GM12874 (cell line): ENCODE measurements at regions not wholly inside any gene's neighbourhood (a gene's known extent, or its start where the extent isn't known, plus 50 kb on each side); places are given as distances from the start of the nearest gene placed in this dataset.

Source experiments
- TF ChIP-seq, protein P1 (sequence below): IDR thresholded peaks from 2 replicates; pipeline ENCODE4 v1.5.1; 2011; ENCODE audit warnings: low read depth, mild to moderate bottlenecking, control low read depth, low read length, moderate library complexity; ENCODE audit not compliant: insufficient read depth

DNA sequence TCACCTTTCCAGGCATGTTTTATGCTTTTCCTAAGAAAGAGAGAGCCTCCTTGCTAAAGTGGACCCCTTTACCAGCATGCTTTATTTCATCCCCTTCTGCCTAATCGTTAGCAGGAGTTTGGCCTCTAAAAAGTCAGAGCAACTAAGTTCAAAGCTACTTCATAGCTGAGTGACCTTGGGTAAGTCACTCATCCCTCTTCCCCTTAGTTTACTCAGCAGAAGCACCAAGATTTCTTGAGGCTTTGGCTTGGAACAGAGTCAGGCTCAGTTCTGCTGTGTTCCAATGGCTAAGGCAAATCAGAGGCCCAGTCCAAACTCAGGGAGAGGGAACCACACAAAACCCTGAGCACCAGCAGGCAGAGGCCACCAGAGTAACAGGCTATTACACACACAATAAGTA, 254.9 kb downstream of the TJP1 start:
- TF ChIP-seq, protein P1, sequence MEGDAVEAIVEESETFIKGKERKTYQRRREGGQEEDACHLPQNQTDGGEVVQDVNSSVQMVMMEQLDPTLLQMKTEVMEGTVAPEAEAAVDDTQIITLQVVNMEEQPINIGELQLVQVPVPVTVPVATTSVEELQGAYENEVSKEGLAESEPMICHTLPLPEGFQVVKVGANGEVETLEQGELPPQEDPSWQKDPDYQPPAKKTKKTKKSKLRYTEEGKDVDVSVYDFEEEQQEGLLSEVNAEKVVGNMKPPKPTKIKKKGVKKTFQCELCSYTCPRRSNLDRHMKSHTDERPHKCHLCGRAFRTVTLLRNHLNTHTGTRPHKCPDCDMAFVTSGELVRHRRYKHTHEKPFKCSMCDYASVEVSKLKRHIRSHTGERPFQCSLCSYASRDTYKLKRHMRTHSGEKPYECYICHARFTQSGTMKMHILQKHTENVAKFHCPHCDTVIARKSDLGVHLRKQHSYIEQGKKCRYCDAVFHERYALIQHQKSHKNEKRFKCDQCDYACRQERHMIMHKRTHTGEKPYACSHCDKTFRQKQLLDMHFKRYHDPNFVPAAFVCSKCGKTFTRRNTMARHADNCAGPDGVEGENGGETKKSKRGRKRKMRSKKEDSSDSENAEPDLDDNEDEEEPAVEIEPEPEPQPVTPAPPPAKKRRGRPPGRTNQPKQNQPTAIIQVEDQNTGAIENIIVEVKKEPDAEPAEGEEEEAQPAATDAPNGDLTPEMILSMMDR = no peak

DNA sequence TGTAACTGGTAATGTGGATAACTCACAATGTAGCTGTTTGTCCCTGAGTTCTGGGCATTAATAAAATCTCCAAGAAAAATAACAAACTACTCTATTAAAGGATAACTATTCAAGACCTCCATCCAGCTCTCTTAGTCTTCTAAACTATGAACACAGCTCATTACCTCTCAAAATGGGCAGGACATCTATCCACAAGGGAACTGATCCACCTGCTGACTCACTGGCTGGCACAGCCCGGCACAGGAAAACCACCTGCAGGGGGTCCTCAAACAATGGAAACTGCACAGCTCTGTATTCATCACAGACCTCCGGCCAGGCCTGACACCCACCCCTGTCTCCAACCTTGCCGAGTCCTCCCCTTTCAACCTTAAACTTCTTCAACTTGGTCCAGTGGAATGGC, 255.4 kb downstream of the TJP1 start:
- TF ChIP-seq, protein P1 = no peak

DNA sequence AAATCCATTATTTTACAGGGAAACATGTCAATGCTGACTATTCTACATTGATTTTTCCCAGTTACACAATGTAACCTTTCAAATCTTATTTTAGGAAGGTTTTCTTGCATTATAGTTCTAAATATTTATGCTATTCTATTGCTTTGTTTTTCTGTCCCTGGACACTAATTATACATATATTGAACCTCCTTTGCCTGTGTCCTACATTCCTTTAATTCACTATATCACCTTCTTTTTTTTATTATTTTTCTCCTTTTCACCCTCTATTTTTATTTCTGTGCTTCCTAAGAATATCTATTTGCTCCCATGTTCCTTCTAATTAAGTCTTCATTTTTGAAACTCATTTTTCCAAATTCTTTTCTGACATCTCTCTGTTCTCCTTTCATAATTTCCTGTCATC, 259.2 kb downstream of the TJP1 start:
- TF ChIP-seq, protein P1 = no peak

DNA sequence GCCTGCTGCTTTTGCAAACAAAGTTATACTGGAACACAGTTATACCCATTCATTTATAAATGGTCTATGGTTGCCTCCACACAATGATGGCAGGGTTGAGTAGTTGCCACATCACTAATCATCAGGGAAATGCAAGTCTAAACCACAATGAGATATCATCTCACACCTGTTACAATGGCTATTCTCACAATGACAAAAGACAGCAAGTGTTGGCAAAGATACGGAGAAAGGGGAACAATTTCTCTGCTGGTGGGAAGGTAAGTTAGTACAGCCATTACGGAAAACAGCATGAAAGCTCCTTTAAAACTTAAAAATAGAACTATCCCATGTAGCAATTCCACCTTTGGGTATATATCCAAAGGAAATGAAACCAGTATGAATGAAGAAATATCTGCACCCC, 261.4 kb downstream of the TJP1 start:
- TF ChIP-seq, protein P1 = no peak

DNA sequence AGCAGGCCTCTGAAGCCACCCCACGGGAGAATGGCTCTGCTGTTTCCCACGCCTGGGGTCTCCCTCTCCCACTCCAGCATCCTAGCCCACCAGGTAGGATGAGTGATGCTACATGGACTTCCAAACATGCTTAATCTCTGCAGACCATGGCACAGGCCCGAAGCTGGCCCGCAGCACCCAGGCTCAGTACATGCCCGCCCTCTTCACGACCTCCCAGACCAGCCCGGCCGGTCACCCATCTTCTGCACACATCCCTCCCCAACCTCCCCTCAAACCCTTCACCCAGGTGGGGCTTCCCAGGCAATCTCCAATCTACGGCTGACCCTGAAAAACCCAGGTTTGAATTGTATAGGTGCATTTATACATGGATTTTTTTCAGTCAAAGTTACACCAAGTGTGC, 264.0 kb downstream of the TJP1 start:
- TF ChIP-seq, protein P1 = no peak

DNA sequence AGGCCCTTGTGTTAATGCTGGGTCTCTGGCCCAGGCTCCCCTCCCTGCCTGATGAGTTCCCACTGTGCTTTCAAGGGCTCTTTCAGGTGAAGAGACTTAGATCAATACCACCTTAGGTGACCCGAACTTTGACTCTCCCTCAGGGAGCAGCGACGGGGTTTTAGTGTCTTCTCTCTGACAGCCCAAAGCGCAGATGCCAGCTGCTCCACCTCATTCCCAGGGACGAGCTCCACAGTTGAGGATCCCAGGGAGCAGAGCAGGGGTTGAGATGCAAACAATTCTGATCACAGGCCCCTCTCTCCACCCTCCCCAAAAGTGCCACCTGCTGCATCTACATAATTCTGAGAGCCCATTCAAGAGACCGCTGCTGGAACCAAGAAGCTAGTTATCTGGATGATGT, 265.1 kb downstream of the TJP1 start:
- TF ChIP-seq, protein P1 = no peak

DNA sequence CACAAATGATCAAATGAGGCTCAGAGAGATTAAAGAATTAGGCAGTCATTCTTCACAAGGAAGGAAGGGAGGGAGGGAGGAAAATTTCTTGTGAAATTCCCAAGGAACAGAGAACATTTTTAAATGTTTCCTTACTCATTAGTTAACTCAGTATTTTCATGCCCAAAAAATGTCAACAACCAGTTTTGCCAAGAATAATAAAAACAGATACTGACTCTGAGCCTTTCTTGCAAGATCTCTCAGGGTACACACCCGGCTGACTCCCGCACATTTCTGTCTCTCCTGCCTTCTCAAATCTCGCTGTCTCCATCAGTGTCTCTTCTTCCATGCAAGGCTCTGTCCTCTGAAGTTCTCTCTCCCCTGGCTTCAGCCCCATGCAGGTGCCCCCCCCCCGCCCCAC, 265.9 kb downstream of the TJP1 start:
- TF ChIP-seq, protein P1 = no peak

DNA sequence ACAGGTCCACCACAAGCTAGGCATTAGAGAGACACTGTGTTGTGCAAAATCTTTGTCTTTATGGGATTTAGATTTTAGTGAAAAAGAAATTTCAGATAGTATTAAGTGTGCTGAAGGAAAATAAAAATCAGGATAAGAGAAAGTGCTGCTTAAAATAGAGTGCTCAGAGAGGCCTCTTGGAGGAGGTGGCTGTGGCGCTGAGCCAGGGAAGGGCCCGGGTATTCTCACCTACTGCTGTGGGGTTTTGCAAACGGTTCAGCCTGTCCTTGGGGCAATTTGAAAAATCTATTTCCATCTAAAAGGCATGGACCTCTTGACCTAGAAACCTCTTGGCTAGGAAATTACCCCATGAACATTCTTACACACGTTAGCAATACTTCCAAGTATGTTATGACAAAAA, 267.7 kb downstream of the TJP1 start:
- TF ChIP-seq, protein P1 = no peak
